ENCODE measurements at regions not wholly inside any gene's neighbourhood (a gene's known extent, or its start where the extent isn't known, plus 50 kb on each side); places are given as distances from the start of the nearest gene placed in this dataset.
A peak's percentile ranks its signal among the peaks of the same experiment; 100 is the strongest.

DNA sequence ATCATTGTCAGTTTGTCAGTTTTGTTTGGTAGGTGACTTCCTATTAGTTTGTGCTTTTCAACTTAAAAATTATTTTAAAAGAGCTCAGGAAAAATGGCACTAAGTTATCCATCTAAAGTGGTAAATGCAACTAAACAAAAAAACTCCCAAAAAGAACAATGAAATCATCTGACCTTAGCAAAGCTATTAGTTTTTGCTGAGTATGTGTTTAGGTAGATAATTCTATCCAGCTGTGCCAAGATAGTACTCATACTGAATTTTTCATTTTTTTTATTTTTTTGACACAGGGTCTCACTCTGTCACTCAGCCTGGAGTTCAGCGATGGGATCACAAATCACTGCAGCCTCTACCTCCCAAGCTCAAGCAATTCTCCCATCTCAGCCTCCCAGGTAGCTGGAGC lies 645.3 kb downstream of the TBC1D4 start:
- Histone ChIP-seq H3K4me1 (ENCODE audit: insufficient read depth, low read length) (no peaks in the 10 kb centered on the region), H3K79me2 (ENCODE audit: insufficient read depth, low read length) (no peaks in the 10 kb centered on the region), H3K9ac (ENCODE audit: insufficient read depth, low read depth, low read length) (no peak overlapping the region), H3K36me3 (replicated peaks in 1 of 2; ENCODE audit: control insufficient read depth in 1 of 2, insufficient read depth in 2 of 2, low read length in 2 of 2) (no peaks in the 10 kb centered on the region), H3K27ac (ENCODE audit: extremely low read length, insufficient read depth, low read length) (no peak overlapping the region), H3K27me3 (ENCODE audit: control insufficient read depth in 1 of 2, insufficient read depth in 2 of 2, low read length in 2 of 2) (no peaks in the 10 kb centered on the region), H3K4me2 (ENCODE audit: low read depth, low read length) (no peak overlapping the region), H3K4me3 (replicated peaks in 1 of 3; ENCODE audit: insufficient read depth in 1 of 3, low read depth in 2 of 3, low read length in 3 of 3) (no peak overlapping the region), H2AFZ (ENCODE audit: low read length) (no peak overlapping the region), H4K20me1 (ENCODE audit: insufficient read depth, low read length) (no peaks in the 10 kb centered on the region), H3K9me3 (ENCODE audit: low read length) (no peaks in the 10 kb centered on the region)
- POLR2A ChIA-PET, result no interaction called here
- in situ Hi-C loops (cut with HindIII; ENCODE audit: extremely low pct_ligation_motif_present, low pct_unique_long_range_greater_than_20kb), result no loop called here
- FAIRE-seq (no peak), ATAC-seq (no peak), DNase-seq (ENCODE audit: low spot score) (no peak)
- 34% methylated on average over 1 of the region's 1 CpG for WGBS (ENCODE audit: low lambda C conversion rate)
- CTCF ChIA-PET (ENCODE audit: low intra/inter-chr PET ratio, low total read pairs), result no interaction called here
- no TSS peak for BruUV-seq (replicated peaks)
- TF ChIP-seq MAFF (IDR thresholded peaks at IDR 0.05; ENCODE audit: low read depth, low read length), result peak; percentile 51
- TF ChIP-seq ATF7 (IDR thresholded peaks at IDR 0.05), result peak; percentile 75; the same call in 1 of the 2 replicates
- TF ChIP-seq ATF7 (CRISPR knock-in tag; IDR thresholded peaks at IDR 0.05), result no peak
- TF ChIP-seq MAFK (conservative IDR thresholded peaks at IDR 0.05 in 1 of 2, IDR thresholded peaks at IDR 0.05 in 1 of 2; ENCODE audit: low read length in 2 of 2), result peak; percentile 57 to 60; a peak in 2 of 4 replicates
- TF ChIP-seq ZBTB4 (CRISPR knock-in tag; IDR thresholded peaks at IDR 0.05; ENCODE audit: borderline replicate concordance), result no peak
- no peak for TF ChIP-seq ZNF766 (CRISPR knock-in tag; IDR thresholded peaks at IDR 0.05; ENCODE audit: borderline replicate concordance)
- no peak for TF ChIP-seq FOXC1 (CRISPR knock-in tag; IDR thresholded peaks at IDR 0.05; ENCODE audit: borderline replicate concordance)
- no peak for TF ChIP-seq PITX1 (CRISPR knock-in tag; IDR thresholded peaks at IDR 0.05)
- intact Hi-C loops (cut with micrococcal nuclease; ENCODE audit: unreplicated experiment), result no loop called here
